ENCODE measurements at regions not wholly inside any gene's neighbourhood (a gene's known extent, or its start where the extent isn't known, plus 50 kb on each side); places are given as distances from the start of the nearest gene placed in this dataset.

GRCh38 chr1:193730017-193730416 is 543.6 kb upstream of the B3GALT2 start:
- no peak for DNase-seq

DNA sequence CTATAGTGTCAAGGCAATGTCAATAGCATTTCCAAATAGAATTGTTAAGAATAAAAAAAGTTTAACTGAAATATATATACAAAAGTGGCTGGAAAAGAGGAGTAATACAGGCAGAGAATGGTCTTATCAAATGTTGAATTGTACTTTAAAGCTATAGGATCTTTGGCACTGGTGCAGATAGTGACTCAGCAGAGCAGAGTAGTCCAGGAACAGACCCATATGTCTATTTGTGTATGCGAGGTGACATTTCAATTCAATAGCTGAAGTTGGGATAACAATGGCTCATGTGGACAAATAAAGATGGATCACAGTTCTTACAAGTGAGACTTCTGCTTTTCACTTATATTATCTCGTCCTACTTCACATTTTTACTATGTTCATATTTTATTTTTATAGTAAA is 543.0 kb upstream of the B3GALT2 start:
- DNase-seq: no peak

- no peak for DNase-seq
These were observed 541.4 kb upstream of the B3GALT2 start for GRCh38 chr1:193727850-193728249.

DNA sequence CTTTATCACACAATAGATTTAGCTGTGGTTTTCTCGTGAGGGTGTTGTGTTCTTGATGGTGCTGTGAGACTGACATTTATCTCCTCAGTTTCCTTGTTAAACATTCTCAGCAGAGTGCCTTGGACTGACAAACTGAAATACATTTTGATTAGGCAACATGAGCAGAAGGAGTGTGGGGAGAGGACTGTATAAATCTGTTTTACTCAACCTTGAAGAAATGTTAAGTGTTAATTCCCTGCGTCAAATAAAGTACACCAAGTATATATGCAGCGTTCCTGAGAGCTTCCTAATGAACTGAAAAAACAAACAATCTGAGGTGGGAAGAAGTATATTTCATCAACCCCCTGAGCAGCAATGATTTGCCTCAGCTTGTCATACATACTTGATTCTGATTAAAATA is 540.3 kb upstream of the B3GALT2 start:
- DNase-seq: no peak

DNA sequence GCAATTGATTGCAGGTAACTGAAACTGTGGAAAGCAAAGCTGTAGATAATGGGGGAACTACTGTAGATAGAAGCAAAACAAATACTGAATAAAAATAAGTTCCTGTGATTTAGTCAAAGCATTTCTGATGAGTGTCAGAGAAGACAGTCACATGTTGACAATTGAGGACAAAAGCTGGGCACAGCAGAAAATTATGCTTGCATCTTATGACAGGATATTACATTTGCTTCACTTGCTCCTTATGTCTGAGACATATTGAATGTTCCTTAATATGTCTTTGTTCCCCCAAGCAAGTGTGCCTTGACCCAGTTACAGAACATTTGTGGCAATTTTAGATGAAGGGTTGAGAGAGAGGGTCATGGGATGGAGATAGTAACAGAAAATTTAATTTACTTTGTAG is 526.0 kb upstream of the B3GALT2 start:
- no peak for DNase-seq

DNA sequence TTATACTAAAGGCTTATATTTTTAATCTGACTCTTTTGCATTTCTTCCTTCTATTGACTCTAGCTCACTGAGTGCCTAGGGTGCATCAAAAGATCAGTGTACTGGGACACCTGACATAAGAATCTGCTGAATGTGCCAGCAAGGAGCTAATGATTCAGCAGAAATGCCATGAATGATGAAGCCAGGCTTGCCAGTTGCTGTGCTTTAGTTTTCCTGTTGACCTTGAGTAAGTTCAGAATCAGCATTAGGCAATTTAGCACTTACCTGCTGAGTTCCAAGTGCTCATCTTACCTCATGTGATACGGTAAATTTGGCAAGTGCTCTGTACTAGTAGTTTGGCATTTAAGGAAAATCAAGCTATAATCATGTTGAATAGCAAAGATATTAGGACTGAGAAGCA is 523.2 kb upstream of the B3GALT2 start:
- DNase-seq: no peak

DNA sequence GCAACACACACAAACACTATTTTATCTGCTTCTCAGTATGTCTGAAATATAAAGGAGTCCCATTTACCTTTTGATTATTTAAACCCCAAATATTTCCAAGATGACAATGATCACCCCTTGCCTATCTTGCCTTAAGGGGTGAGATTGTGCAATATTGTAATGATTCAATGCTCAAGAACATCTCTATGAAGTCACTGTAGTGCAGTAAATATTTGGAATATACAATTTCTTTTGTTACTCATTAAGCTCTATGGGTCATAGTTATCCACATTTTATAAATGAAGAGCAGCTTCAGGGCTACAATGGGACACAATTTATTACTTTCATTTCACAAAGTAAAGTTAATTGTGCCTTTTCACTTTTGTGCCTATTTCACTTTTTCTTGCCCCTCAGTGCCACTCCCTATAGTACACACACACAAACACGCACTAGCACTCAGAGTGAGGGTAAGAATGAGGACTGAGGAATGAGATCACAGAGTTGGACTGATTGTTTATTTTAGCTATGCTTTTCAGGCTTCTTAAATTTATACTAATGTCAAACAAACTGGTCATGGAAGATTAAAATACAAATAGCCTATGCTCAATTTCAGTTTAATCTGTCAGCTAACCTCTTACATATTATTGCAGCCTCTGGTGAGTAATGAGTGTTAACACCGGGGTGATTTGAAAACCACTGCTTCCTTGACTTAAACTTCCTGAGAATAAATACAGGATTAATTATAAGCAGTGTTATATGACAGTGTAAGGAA is 521.0 kb upstream of the B3GALT2 start:
- DNase-seq: peak; percentile 56

GRCh38 chr1:193706766-193707165 is 520.4 kb upstream of the B3GALT2 start:
- no peak for DNase-seq

DNA sequence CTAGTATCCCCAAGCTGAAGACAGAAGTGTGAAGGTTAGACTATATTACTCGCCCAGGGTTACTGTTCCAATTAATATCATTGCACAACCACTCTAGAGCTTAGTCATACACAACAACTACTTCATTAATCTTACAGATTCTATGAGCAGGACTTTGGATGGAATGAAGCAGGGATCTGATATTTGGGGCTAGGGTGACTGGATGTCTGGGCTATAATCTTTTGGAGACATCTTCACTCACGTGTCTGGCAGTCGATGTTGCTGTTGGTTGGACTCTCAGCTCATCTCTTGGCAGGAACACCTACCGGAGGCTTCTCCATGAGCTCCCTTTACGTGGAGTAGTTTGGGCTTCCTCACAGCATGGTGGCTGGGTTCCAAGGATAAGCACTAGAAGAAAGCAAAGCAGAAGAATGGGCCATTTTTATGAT is 519.2 kb upstream of the B3GALT2 start:
- peak; percentile 20 for DNase-seq

DNA sequence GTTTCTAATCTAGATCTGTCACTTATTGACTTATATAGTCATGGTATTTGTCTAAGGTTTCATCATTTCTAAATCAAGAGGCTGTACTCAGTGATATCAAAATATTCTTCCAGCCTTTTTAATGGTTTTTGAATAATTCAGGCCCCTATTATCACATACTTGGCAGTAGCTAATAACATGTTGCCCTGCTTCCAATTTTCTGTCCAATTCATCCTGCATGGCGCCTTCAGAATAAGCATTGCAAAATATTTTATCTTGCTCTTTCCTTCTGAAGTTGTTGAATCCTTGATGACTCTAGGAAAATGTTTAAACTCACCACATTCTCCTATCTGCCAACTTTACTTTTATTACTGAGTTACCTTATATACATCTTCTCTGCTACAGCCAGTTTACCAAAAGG is 517.2 kb upstream of the B3GALT2 start:
- no peak for DNase-seq

- no peak for DNase-seq
These were observed 516.7 kb upstream of the B3GALT2 start for GRCh38 chr1:193703121-193703520.

DNA sequence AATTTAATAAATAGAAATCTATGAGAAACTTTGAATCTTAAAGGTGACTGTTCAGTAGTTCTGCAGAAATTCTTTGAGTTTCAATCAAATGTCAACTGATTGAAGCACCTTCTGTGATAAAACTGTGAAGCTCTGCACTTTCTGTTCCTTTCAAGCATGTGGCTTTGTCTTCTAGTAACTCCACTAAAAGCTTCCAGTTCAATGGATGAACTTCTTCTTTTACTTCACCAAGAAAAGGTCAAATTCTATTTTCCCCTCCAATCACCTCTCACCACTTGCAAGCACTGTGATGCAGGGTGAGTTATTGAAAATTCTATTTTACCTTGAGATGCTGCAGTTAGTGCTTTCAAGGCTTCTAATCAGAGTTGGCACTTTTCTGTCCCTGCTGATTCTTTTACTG is 515.3 kb upstream of the B3GALT2 start:
- DNase-seq: no peak

- peak; percentile 51 for DNase-seq
These were observed 514.4 kb upstream of the B3GALT2 start for GRCh38 chr1:193700710-193701355.

DNA sequence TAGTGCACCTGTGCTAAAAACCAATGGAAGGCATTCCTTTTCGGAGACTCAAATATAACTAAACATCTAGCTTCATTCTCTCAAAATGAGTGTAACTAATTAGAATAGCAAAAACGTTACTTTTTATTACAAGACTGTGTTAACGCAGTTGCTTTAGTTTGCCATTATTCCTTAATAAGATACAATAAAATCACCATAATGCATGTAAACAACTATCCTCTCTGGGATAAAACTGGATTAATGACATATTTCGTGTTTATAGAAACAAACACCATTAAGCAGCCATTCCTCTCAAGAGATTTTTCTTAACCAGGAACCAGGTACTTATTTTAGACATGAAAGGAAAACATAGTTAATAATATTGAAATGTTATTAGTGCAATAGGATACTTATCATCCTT is 512.8 kb upstream of the B3GALT2 start:
- no peak for DNase-seq

DNA sequence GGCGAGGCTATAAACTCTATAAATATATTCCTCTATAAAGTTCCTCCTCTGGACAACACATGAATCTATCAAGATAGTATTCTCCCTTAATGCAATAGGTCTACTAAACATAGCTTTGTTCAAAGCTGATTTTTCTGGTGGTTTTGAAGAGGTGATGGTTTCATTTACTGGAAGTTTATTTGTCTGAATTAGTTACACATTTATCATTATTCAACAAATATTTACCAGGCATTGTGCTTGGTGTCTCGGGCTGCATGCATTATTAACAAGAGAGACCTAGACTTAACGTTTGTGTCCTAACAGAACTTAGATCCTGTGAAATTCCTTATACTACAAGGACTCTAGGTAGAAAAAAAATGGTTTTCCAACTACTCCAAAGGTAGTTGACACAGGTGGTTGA is 511.4 kb upstream of the B3GALT2 start:
- no peak for DNase-seq

- no peak for DNase-seq
These were observed 510.8 kb upstream of the B3GALT2 start for GRCh38 chr1:193697115-193697762.

DNA sequence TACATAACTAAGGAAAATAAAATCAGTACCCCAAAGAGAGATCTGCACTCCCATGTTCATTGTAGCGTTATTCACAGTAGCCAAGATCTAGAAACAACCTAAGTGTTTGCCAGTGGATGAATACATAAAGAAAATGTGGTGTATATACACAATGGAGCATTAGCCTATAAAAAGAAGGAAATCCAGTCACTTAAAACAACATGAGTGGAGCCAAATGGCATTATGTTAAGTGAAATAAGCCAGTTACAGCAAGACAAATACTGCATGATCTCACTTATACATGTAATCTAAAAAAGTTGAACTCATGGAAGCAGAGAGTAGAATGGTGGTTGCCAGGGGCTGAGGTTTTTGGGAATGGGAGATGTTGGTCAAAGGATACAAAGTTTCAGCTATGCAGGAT is 508.3 kb upstream of the B3GALT2 start:
- DNase-seq: no peak

DNA sequence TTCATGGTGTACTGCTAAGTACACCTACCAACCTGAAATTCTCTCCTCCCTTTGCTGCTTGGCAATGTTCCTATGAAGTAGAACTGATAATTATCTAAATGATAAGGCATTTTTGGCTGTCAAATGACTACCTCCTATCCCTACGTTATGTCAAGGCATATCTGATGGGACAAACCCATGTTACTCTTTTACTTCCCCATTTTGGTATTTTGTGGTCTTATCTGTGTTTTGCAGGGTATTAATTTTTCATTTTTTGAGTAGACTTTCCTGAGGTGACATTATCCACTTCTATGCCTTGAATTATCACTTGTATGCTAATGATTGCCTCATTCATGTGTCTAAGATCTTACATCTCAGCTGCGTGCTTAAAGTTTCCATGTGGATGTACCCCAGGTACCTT is 499.6 kb upstream of the B3GALT2 start:
- no peak for DNase-seq

DNA sequence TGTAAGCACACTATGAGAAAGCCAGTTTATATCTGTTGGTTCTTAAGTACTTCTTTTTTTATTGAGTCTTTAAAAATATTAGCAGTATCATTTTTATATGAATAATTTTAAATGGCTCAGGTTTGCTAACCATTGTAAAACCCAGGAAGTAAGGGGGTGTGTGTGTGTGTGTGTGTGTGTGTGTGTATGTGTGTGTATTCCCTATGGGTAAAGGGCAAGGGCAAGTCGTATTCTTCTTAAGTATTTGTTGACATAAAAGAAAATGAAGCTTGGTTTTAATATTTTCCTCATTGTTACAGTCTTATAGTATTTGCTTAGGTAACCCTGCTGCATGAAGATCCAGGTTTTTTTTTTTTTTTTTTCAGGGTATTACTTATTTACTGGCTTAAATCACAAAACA is 495.0 kb upstream of the B3GALT2 start:
- DNase-seq: no peak

GRCh38 chr1:193680924-193681316 is 494.5 kb upstream of the B3GALT2 start:
- no peak for DNase-seq

DNA sequence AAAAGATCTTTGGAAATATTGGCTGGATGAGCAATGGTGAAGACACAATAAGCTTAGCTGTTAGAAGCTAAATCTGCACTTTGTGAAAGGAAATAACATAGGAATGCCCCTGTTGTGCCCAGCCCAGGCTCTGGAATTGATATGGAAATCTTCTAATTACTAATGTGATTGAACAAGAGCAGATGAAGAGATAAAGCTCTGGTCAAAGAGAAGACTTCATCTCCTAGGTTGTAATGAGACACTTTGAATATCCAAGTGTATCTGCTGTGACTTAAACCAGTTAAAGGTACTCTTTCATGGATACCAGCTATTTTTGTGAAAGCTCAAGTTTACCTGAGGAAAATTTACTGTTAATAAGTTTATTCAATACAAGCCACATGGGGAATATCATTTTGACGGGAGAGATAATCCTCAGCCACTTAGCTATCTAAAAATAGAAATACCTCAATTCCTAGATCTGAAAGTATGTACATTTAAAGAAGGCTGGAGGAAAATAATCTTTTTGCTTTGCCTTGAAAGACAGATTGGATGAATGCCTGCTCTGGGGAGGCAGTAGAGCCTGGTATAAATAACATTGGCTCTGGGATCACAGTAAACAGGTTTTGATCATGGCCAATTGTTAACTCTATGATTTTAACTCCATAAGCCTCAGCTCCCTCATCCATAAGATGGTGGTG is 494.0 kb upstream of the B3GALT2 start:
- DNase-seq: no peak

GRCh38 chr1:193677874-193678273 is 491.5 kb upstream of the B3GALT2 start:
- no peak for DNase-seq

DNA sequence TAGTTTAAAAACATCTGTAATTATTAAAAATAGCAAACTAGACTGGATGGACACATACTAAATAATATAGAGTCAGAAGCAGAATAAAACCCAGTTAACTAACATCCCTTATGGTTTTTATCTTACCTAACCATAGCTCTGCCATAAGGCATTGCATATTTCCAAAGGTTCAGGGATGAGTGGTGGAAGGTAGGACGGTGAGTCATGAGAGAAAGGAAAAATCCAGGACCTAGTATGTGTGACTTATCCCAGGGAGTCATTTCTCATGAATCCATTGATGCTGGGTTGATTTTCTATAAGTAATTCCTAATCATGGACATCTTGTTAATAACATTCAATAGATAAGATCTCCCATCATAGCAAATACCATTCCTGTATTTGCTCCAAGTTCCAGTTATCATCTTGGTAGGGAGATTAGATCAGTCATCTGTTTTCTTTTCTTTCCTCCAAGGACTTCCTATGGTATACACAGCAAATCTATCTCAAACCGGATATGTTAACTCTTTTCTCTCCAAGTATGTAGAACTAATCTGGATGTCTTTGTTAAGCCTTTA is 490.7 kb upstream of the B3GALT2 start:
- DNase-seq: no peak

All from HCEC 1CT (cell line).